Aorta (tissue), 5 donors: ENCODE measurements at regions not wholly inside any gene's neighbourhood (a gene's known extent, or its start where the extent isn't known, plus 50 kb on each side); places are given as distances from the start of the nearest gene placed in this dataset.

Source experiments
- ATAC-seq: fragments of 200-7000 bp; cut with Tn5 transposase; one replicate; pipeline ENCODE4 v1.9.1; 2022; ENCODE audit warnings: moderate library complexity; ENCODE audit not compliant: low FRiP score
- DNase-seq, 2 donors: peaks; one replicate each; pipeline ENCODE4 v3.0.0-alpha.2; 2020
- H3K27ac ChIP-seq, 2 donors: one replicate each; pipeline ENCODE4 v1.5.1; 2013; ENCODE audit warnings: low read length in 2 of 2, mild to moderate bottlenecking in 2 of 2, moderate library complexity in 2 of 2, control low read depth in 1 of 2, inconsistent platforms in 1 of 2, low read depth in 1 of 2
- H3K27me3 ChIP-seq, 2 donors: one replicate each; pipeline ENCODE4 v1.6.1; 2013; ENCODE audit warnings: control low read depth in 1 of 2, low read length in 1 of 2, mild to moderate bottlenecking in 1 of 2, moderate library complexity in 1 of 2; ENCODE audit not compliant: insufficient read depth in 2 of 2, control insufficient read depth in 1 of 2
- H3K36me3 ChIP-seq, 2 donors: one replicate each; pipeline ENCODE4 v1.6.1; 2013; ENCODE audit warnings: control low read depth in 1 of 2, low read length in 1 of 2, mild to moderate bottlenecking in 1 of 2; ENCODE audit not compliant: insufficient read depth in 2 of 2, control insufficient read depth in 1 of 2
- H3K4me1 ChIP-seq, 2 donors: one replicate each; pipeline ENCODE4 v1.6.1; 2013; ENCODE audit warnings: low read length in 2 of 2, control low read depth in 1 of 2, mild to moderate bottlenecking in 1 of 2, moderate library complexity in 1 of 2; ENCODE audit not compliant: insufficient read depth in 2 of 2, control insufficient read depth in 1 of 2
- H3K4me3 ChIP-seq, 2 donors: one replicate each; pipeline ENCODE4 v1.5.1; 2013; ENCODE audit warnings: low read length in 2 of 2, control low read depth in 1 of 2, mild to moderate bottlenecking in 1 of 2
- H3K9me3 ChIP-seq: one replicate; pipeline ENCODE4 v1.6.1; 2013; ENCODE audit warnings: mild to moderate bottlenecking, low read length; ENCODE audit not compliant: control insufficient read depth
- WGBS, 2 donors: extraction: QIAGEN DNeasy Blood & Tissue Kit; methylation state at CpG; one replicate each; pipeline ENCODE4 v1.1.7; 2013; 5-methylcytosine and 5-hydroxymethylcytosine counted together
- intact Hi-C, 2 donors: fragments of 100-400 bp; cut with DNase I; formaldehyde crosslinking; loops; one replicate each; pipeline versions ENCODE4 v1.14.2 to v1.15.0; 2022
- donor health status: healthy with polysubstance abuse.
- donor health status: Bipolar disorder and iron deficiency.
- donor health status: DM: no; HTN: no; CAD: no.
- donor health status: DM: no; HTN: no; CAD: no.
- donor health status: DM: yes; HTN: yes; CAD: no.

GRCh38 chr15:39247574-39247973 is 333.3 kb upstream of the THBS1 start:
- Histone ChIP-seq H3K4me1 (no peaks in the 10 kb centered on the region), H3K27ac (no peak overlapping the region), H3K36me3 (no peaks in the 10 kb centered on the region), H3K9me3 (no peaks in the 10 kb centered on the region), H3K27me3 (no peaks in the 10 kb centered on the region), H3K4me3 (no peak overlapping the region)
- WGBS, 2 donors: 82 to 85% methylated on average over 1 of the region's 1 CpG
- DNase-seq (no peak), ATAC-seq (no peak)
- intact Hi-C loops: no loop called here

DNA sequence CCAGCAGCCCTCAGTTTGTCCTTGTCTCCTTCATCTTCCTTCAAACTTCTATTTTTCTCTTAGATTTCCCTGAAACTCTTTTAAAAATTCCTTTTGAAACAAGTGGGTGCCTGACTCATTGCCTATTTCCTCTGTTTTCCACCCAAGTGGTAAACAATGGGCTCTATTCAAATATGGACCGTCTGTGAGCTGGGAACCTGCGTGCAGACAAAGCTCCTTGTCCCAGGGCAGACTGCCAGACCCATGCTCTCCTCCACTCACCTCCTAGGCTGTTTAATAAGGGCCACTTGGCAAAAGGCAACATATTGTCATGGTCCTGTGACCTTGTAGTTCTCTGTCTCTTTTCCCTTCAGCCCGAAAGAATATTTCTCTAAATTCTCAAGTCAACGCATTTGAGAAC is 332.7 kb upstream of the THBS1 start:
- Histone ChIP-seq H3K4me1 (no peaks in the 10 kb centered on the region), H3K27me3 (no peaks in the 10 kb centered on the region), H3K4me3 (no peak overlapping the region), H3K27ac (no peak overlapping the region), H3K36me3 (no peaks in the 10 kb centered on the region), H3K9me3 (no peaks in the 10 kb centered on the region)
- no peak for DNase-seq
- intact Hi-C loops: no loop called here
- no peak for ATAC-seq
- 67 to 77% methylated on average over 4 of the region's 4 CpGs for WGBS, 2 donors

GRCh38 chr15:39250001-39250400 is 330.9 kb upstream of the THBS1 start:
- no peak for DNase-seq
- ATAC-seq: no peak
- Histone ChIP-seq H3K4me3 (no peak overlapping the region), H3K36me3 (no peaks in the 10 kb centered on the region), H3K27me3 (no peaks in the 10 kb centered on the region), H3K4me1 (no peaks in the 10 kb centered on the region), H3K9me3 (no peaks in the 10 kb centered on the region), H3K27ac (no peak overlapping the region)
- WGBS, 2 donors: 30 to 35% methylated on average over 1 of the region's 1 CpG
- intact Hi-C loops: no loop called here

GRCh38 chr15:39250460-39251186 is 330.3 kb upstream of the THBS1 start:
- Histone ChIP-seq H3K27me3 (no peaks in the 10 kb centered on the region), H3K27ac (no peak overlapping the region), H3K4me3 (no peak overlapping the region), H3K9me3 (peaks cover under 1% of the 10 kb centered on the region), H3K4me1 (no peaks in the 10 kb centered on the region), H3K36me3 (no peaks in the 10 kb centered on the region)
- ATAC-seq: no peak
- DNase-seq: no peak
- WGBS, 2 donors: 74 to 77% methylated on average over 4 of the region's 4 CpGs
- intact Hi-C loops: no loop called here

DNA sequence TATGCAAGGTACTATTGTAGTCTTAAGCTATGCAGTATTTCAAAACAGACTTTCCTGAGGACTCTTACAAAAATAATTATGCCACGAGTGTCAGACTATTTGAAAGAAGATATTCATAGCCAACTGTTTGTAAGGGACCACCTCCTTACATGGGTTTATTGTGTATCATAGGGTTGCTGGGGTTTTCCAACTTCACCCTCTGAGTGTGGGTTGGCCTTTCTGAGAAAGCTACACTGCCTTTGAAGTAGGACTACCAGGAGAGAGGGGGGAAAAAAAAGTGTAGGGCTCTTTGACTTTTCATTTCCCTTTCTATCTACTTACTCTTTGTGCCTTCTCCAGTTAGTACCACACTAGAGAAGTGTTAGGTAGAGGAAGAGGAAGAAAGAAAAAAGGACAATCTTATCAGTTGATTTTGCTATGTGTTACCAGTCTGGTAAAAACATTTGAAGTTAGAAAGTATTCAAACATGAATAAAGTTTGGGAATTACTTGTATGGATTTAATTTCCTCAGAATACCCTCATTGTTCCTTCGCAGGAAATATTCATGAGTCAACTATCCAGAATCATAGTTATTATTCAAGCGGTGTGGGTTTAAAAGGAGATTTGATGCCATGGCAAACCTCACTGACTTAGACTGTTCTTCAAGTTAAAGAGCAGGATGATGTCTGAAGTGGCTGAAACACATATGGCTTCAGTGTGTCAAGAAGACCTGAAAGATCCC is 329.3 kb upstream of the THBS1 start:
- H3K27me3 ChIP-seq: no peaks in the 10 kb centered on the region
- no peak overlapping the region for H3K27ac ChIP-seq
- no peaks in the 10 kb centered on the region for H3K36me3 ChIP-seq
- no peak overlapping the region for H3K4me3 ChIP-seq
- H3K4me1 ChIP-seq: no peaks in the 10 kb centered on the region
- H3K9me3 ChIP-seq: peaks cover 2% of the 10 kb centered on the region
- no peak for DNase-seq
- ATAC-seq: no peak
- WGBS, 2 donors: 73 to 78% methylated on average over 3 of the region's 3 CpGs
- intact Hi-C loops: no loop called here

- ATAC-seq: no peak
- H3K9me3 ChIP-seq: peaks cover 2% of the 10 kb centered on the region
- H3K27ac ChIP-seq: no peak overlapping the region
- no peak for DNase-seq
- intact Hi-C loops: no loop called here
- no peak overlapping the region for H3K4me3 ChIP-seq
- 81 to 88% methylated on average over 4 of the region's 4 CpGs for WGBS, 2 donors
- no peaks in the 10 kb centered on the region for H3K27me3 ChIP-seq
- no peaks in the 10 kb centered on the region for H3K4me1 ChIP-seq
- no peaks in the 10 kb centered on the region for H3K36me3 ChIP-seq
Observed at GRCh38 chr15:39252134-39252470, 328.8 kb upstream of the THBS1 start.

- H3K9me3 ChIP-seq: peaks cover 2% of the 10 kb centered on the region
- ATAC-seq (no peak), DNase-seq (no peak)
- no peak overlapping the region for H3K27ac ChIP-seq
- intact Hi-C loops: no loop called here
- WGBS, 2 donors: 77 to 78% methylated on average over 1 of the region's 1 CpG
- H3K36me3 ChIP-seq: no peaks in the 10 kb centered on the region
- no peak overlapping the region for H3K4me3 ChIP-seq
- no peaks in the 10 kb centered on the region for H3K27me3 ChIP-seq
- no peaks in the 10 kb centered on the region for H3K4me1 ChIP-seq
Observed at GRCh38 chr15:39253552-39253951, 327.3 kb upstream of the THBS1 start.

- no peak overlapping the region for H3K27ac ChIP-seq
- H3K4me1 ChIP-seq: no peaks in the 10 kb centered on the region
- WGBS, 2 donors: 89 to 91% methylated on average over 4 of the region's 4 CpGs
- no peak overlapping the region for H3K4me3 ChIP-seq
- intact Hi-C loops: no loop called here
- peaks cover 2% of the 10 kb centered on the region for H3K9me3 ChIP-seq
- ATAC-seq (no peak), DNase-seq (no peak)
- no peaks in the 10 kb centered on the region for H3K27me3 ChIP-seq
- no peaks in the 10 kb centered on the region for H3K36me3 ChIP-seq
Observed at GRCh38 chr15:39254181-39254580, 326.7 kb upstream of the THBS1 start.

DNA sequence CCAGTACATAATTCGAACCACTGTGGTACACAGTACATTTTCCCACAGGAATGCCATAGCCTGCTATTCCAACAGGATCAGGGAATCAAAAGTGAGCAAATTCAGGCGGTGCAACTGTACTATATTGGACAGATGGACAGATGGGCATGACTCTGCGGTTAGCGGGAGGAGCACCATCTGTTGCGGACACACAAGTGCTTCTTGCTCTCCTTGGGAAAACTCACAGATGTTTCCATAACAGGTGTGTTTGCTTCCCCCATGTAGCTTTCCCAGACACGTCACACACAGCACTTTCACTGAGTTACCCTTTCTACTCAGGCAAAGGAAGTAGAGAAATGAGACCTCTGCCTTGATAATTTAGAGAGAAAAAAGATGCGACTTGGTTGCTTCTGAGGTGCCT is 325.1 kb upstream of the THBS1 start:
- H3K27ac ChIP-seq: no peak overlapping the region
- intact Hi-C loops: no loop called here
- WGBS, 2 donors: 92% methylated on average over 7 of the region's 7 CpGs
- DNase-seq (no peak), ATAC-seq (no peak)
- no peaks in the 10 kb centered on the region for H3K27me3 ChIP-seq
- H3K4me3 ChIP-seq: no peak overlapping the region
- H3K36me3 ChIP-seq: no peaks in the 10 kb centered on the region
- H3K9me3 ChIP-seq: peaks cover 2% of the 10 kb centered on the region
- no peaks in the 10 kb centered on the region for H3K4me1 ChIP-seq
